HUES64 (cell line): ENCODE measurements at regions not wholly inside any gene's neighbourhood (a gene's known extent, or its start where the extent isn't known, plus 50 kb on each side); places are given as distances from the start of the nearest gene placed in this dataset.

Experiments used
- H3K27ac ChIP-seq: 2 replicates; pipeline ENCODE4 v1.7.0; 2013; ENCODE audit warnings: low read depth, low read length, inconsistent platforms
- H3K27me3 ChIP-seq: 2 replicates; pipeline ENCODE4 v1.6.1; 2013; ENCODE audit warnings: mild to moderate bottlenecking, low read length; ENCODE audit not compliant: insufficient read depth
- H3K36me3 ChIP-seq: 2 replicates; pipeline ENCODE4 v1.6.1; 2013; ENCODE audit warnings: mild to moderate bottlenecking, low read length; ENCODE audit not compliant: insufficient read depth
- H3K4me1 ChIP-seq: 2 replicates; pipeline ENCODE4 v1.6.1; 2013; ENCODE audit warnings: mild to moderate bottlenecking, low read length, moderate library complexity; ENCODE audit not compliant: insufficient read depth
- H3K4me3 ChIP-seq: 2 replicates; pipeline ENCODE4 v1.5.1; 2013; ENCODE audit warnings: mild to moderate bottlenecking, low read length, moderate library complexity
- H3K9ac ChIP-seq: 2 replicates; pipeline ENCODE4 v1.6.1; 2013; ENCODE audit warnings: mild to moderate bottlenecking, low read depth, low read length
- H3K9me3 ChIP-seq: 2 replicates; pipeline ENCODE4 v1.6.1; 2013; ENCODE audit warnings: low read depth, low read length; ENCODE audit not compliant: insufficient read depth
- WGBS: fragments of 150-250, 120-280 bp; methylation state at CpG from one replicate; pipeline ENCODE4 v1.1.7; 2013; ENCODE audit warnings: missing lambda C conversion rate; 5-methylcytosine and 5-hydroxymethylcytosine counted together

DNA sequence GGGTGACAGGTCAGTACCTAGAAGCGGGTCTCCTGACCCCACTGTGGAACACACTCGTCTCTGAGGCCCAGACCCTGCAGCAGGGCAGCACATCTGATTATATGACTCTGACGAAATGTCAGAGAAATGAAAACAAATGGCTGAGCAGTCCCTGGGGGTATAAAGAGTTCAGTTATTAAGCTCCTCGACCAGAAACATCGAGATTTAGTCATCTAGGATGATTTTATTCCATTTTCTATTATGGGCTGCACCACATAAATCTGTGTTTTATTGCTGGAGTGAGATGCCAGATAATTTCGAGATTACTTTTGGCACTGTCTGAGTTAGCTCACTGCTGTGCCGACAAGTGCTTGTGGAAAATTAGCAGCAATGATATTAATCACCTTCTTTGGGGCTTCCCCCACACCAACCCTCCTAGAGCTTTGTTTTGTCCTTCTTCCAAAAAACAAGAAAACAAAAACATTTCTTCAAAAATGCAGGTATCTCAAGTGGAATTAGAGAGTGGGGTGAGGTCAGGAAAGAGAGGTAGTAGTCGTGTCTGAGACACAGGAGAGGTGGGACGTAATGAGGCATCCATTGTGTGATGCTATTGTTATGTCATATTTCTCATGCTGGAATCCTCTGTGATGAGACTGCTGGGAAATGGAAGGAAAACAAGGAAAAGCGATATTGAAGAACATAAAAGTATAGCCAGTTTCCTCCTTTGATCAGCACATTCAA is 495.5 kb downstream of the DMAC1 start:
- H3K9ac ChIP-seq: no peak overlapping the region
- 85% methylated on average over 10 of the region's 10 CpGs for WGBS

DNA sequence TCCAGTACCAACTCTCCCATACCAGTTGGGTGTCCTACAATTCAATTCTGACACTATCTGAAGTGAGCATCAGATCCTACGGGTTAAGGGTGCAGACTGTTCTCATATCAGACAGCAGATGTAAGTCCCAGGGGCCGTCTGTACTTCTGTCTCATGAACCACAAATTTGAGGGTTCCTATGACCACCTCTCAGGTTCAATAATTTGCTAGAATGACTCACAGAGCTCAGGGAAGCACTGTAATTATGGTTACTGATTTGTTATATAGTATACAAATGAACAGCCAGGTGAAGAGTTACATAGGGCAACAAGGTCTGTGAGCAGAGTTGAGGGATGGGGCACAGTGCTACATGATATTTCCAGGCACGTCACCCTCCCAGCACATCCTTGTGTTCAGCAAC is 499.1 kb downstream of the DMAC1 start:
- Histone ChIP-seq H3K4me3 (no peak overlapping the region), H3K27ac (no peak overlapping the region), H3K9ac (no peak overlapping the region), H3K4me1 (no peaks in the 10 kb centered on the region), H3K27me3 (no peaks in the 10 kb centered on the region), H3K9me3 (no peaks in the 10 kb centered on the region), H3K36me3 (no peaks in the 10 kb centered on the region)
- WGBS: 88% methylated on average over 3 of the region's 3 CpGs

More for the DNA sequence above, 495.5 kb downstream of the DMAC1 start:
- H3K27me3 ChIP-seq: no peaks in the 10 kb centered on the region
- no peaks in the 10 kb centered on the region for H3K4me1 ChIP-seq
- H3K27ac ChIP-seq: no peak overlapping the region
- peaks cover 5% of the 10 kb centered on the region; the same call in 1 of the 2 replicates for H3K9me3 ChIP-seq
- no peaks in the 10 kb centered on the region for H3K36me3 ChIP-seq
- H3K4me3 ChIP-seq: no peak overlapping the region

DNA sequence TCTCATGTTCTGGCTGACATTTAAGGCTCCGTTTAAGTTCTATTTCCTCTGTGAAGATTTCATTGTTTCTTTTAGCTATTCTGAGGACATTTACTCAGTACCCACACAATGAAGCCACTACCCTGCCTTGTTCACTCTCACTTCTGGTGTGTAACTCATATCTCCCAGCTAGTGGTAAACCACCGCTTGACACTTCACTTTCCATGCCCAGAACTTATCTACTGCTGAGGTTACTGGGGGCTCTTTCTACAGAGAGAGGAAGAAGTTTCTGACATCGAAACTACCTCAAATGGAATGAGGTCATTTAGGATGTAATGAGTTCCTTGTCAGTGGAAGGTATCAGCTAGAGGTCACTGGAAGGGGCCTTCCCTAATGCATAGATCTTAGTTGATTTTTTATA is 501.5 kb downstream of the DMAC1 start:
- no peaks in the 10 kb centered on the region for H3K4me1 ChIP-seq

DNA sequence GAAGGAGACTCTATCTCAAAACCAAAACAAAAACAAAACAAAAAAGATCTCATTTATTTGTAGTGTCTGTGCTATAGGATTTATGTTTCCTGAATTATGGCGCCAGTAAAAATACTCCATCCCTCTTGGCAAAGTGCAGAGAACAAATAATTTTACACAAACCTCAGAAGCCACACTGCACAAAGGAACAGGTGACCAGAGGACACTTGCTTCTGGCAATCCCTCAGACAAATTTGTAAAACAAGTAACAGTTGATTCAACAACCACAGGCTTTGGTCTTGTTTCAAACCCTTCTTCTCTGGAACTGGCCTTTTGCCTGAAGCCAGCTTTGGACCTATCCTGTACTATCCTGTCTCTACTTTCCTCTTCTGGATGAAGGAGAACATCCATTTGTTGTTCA is 502.1 kb downstream of the DMAC1 start:
- no peak overlapping the region for H3K27ac ChIP-seq
- WGBS: 100% methylated on average over 1 of the region's 1 CpG
- no peaks in the 10 kb centered on the region for H3K4me1 ChIP-seq

More for the DNA sequence above, 501.5 kb downstream of the DMAC1 start:
- H3K9me3 ChIP-seq: no peaks in the 10 kb centered on the region
- no peaks in the 10 kb centered on the region for H3K36me3 ChIP-seq
- H3K27me3 ChIP-seq: no peaks in the 10 kb centered on the region
- 100% methylated on average over 3 of the region's 3 CpGs for WGBS
- H3K4me3 ChIP-seq: no peak overlapping the region
- H3K27ac ChIP-seq: no peak overlapping the region
- no peak overlapping the region for H3K9ac ChIP-seq

DNA sequence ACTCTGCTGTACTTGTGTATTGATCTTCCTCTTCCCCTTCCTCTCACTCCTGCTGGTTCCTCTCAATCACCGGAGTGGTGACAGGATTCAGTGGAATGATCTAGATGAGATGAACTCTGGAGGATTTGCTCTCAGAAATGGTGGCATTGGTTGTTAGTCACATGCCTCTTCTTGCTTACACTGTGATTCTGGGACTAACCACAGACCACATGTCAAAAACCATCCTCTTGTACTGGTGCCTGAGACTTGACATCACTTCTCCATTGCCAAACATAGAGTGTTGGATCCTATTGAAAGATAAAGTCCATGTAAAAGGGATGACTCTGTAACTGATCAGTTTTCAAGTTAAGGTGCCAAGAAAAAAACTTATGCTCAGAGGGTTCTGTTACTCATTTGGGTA is 506.5 kb downstream of the DMAC1 start:
- no peak overlapping the region for H3K4me3 ChIP-seq
- no peaks in the 10 kb centered on the region for H3K36me3 ChIP-seq
- peaks cover 3% of the 10 kb centered on the region for H3K4me1 ChIP-seq
- H3K9me3 ChIP-seq: no peaks in the 10 kb centered on the region
- no peak overlapping the region for H3K9ac ChIP-seq
- 67% methylated on average over 1 of the region's 1 CpG for WGBS
- no peaks in the 10 kb centered on the region for H3K27me3 ChIP-seq
- no peak overlapping the region for H3K27ac ChIP-seq

More for the DNA sequence above, 502.1 kb downstream of the DMAC1 start:
- no peaks in the 10 kb centered on the region for H3K36me3 ChIP-seq
- no peak overlapping the region for H3K4me3 ChIP-seq
- no peaks in the 10 kb centered on the region for H3K27me3 ChIP-seq
- H3K9me3 ChIP-seq: no peaks in the 10 kb centered on the region
- H3K9ac ChIP-seq: no peak overlapping the region

DNA sequence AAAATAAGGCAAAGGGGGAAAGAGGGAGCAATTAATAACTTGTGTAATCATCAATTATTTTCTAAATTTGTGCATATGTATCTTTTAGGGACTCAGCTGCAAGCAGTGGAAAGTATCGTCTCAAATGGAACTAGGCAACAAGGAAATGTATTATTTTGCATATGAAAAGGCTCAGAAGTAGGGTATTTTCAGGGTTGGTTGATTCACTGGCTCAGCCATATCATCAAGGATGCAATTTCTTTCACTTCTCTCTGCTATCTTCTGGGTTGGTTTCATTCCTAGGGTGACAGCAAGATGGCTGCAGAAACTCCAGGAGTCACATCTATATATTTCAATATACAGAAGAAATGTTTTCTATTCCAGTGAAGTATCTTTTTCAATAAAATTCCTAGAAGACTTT is 509.8 kb downstream of the DMAC1 start:
- 79% methylated on average over 1 of the region's 1 CpG for WGBS
- no peak overlapping the region for H3K9ac ChIP-seq

DNA sequence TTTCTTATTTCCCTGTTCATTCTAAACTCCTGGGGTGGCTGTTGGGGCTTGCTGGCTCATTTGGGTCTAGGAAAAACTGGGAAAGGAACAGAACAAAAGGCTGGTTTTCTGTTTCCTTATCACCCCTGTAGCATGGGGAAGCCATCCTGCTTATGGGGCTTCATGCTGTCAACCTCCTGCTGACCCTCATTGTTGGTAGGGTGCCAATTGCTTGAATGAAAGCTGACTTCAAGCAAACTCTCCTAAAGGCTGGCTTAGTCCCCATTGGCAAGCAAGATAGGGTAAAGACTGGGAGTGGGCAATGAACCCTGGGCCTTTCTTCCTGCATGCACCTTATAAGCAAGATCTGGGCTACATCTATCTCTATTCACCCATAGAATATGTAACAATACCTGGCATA is 511.6 kb downstream of the DMAC1 start:
- H3K4me3 ChIP-seq: no peak overlapping the region
- no peak overlapping the region for H3K27ac ChIP-seq
- H3K4me1 ChIP-seq: peaks cover 22% of the 10 kb centered on the region
- H3K9me3 ChIP-seq: no peaks in the 10 kb centered on the region
- no peak overlapping the region for H3K9ac ChIP-seq
- H3K27me3 ChIP-seq: no peaks in the 10 kb centered on the region
- H3K36me3 ChIP-seq: no peaks in the 10 kb centered on the region

More for the DNA sequence above, 509.8 kb downstream of the DMAC1 start:
- peaks cover 12% of the 10 kb centered on the region for H3K4me1 ChIP-seq
- no peaks in the 10 kb centered on the region for H3K27me3 ChIP-seq
- no peak overlapping the region for H3K27ac ChIP-seq
- no peaks in the 10 kb centered on the region for H3K9me3 ChIP-seq
- no peak overlapping the region for H3K4me3 ChIP-seq
- no peaks in the 10 kb centered on the region for H3K36me3 ChIP-seq

DNA sequence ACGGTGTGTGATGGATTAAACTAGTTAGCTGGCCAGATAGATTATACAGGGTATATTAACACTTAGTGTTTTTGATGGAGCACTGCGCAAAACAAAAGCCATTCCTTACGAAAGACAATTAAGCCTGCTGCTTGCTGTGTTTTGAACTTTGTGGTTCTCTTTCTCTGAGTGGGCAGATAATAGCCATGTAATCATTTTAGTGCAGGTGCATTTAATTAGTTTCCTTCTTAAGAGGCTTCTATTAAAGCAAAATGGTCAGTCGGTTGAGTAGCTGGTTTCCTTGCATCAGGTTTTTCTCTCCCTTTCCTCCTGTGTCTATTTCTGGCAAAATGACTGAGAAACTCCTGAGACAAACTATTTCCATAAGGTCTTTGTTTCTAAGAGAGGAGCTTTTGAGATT is 512.5 kb downstream of the DMAC1 start:
- no peak overlapping the region for H3K4me3 ChIP-seq
- no peaks in the 10 kb centered on the region for H3K36me3 ChIP-seq
- no peaks in the 10 kb centered on the region for H3K27me3 ChIP-seq
- H3K9ac ChIP-seq: no peak overlapping the region
- H3K4me1 ChIP-seq: peaks cover 22% of the 10 kb centered on the region
- WGBS: 84% methylated on average over 4 of the region's 4 CpGs
- no peak overlapping the region for H3K27ac ChIP-seq
- H3K9me3 ChIP-seq: no peaks in the 10 kb centered on the region

DNA sequence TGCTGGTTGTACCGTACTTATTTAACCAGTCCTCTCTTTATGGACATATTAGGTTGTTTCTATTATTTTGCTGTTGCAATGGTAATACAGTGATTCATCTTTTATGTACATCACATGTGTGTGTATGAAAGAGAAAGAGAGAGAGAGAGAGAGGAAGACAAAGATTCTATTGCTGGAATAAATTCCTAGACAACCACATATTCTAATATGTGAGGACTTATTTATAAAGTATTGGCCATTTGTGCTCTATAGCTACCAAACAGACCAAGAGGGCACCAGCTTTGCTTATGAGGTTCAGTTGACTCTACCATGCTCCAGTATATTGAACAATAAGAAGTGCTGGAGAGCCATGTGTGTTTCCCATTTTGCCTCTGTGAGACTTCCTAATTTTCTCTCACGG is 513.5 kb downstream of the DMAC1 start:
- H3K9ac ChIP-seq: no peak overlapping the region
- H3K36me3 ChIP-seq: no peaks in the 10 kb centered on the region
- H3K4me3 ChIP-seq: no peak overlapping the region
- no peaks in the 10 kb centered on the region for H3K27me3 ChIP-seq
- 50% methylated on average over 1 of the region's 2 CpGs for WGBS
- H3K4me1 ChIP-seq: peaks cover 22% of the 10 kb centered on the region
- no peaks in the 10 kb centered on the region for H3K9me3 ChIP-seq
- H3K27ac ChIP-seq: no peak overlapping the region

DNA sequence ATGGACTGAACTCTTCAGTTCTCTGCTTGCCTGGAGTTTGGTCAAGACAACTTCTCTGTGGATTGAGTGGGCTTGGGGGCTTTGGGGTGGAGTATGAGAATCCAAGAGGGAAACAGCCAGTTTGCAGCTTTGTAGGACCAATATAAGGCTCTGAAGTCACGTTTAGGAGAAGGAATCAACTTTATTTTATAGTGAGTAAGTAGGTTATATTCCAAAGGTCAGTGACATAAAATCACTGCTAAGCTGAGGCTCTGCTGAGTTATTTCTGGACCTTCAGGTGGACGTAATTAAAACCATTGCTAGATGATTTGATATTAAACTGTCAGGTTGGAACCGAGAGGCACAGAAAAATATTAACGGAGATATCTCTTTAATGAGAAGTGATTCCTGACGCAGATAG is 514.4 kb downstream of the DMAC1 start:
- WGBS: 79% methylated on average over 5 of the region's 5 CpGs

DNA sequence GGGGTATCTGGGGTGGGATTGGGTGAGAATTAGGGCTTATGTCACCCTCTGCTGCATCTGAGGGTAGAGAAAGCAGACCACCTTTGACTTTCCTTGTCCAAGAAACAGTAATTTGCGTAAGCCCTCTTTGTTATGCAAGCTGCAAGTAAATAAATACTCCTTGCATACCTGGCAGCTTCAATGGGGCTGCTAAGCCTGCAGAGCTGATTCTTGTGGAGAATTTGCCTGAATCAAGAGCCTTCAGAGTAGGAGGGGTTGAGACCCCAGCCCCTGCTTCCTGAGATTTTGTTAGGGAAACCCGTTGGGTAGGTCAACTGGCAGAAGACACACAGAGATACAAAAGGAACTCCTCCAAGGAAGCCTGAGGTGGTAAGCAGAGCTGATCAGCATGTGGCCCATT is 515.1 kb downstream of the DMAC1 start:
- Histone ChIP-seq H3K9me3 (no peaks in the 10 kb centered on the region), H3K9ac (no peak overlapping the region), H3K36me3 (no peaks in the 10 kb centered on the region), H3K27me3 (no peaks in the 10 kb centered on the region), H3K4me1 (peaks cover 19% of the 10 kb centered on the region), H3K27ac (peak overlapping the region; percentile 10; the same call in 1 of the 2 replicates), H3K4me3 (no peak overlapping the region)
- 0% methylated on average over 2 of the region's 2 CpGs for WGBS

More for the DNA sequence above, 514.4 kb downstream of the DMAC1 start:
- no peaks in the 10 kb centered on the region for H3K36me3 ChIP-seq
- H3K27ac ChIP-seq: no peak overlapping the region; the same call in 1 of the 2 replicates
- H3K4me3 ChIP-seq: no peak overlapping the region
- no peak overlapping the region for H3K9ac ChIP-seq
- peaks cover 22% of the 10 kb centered on the region for H3K4me1 ChIP-seq
- no peaks in the 10 kb centered on the region for H3K9me3 ChIP-seq
- no peaks in the 10 kb centered on the region for H3K27me3 ChIP-seq

DNA sequence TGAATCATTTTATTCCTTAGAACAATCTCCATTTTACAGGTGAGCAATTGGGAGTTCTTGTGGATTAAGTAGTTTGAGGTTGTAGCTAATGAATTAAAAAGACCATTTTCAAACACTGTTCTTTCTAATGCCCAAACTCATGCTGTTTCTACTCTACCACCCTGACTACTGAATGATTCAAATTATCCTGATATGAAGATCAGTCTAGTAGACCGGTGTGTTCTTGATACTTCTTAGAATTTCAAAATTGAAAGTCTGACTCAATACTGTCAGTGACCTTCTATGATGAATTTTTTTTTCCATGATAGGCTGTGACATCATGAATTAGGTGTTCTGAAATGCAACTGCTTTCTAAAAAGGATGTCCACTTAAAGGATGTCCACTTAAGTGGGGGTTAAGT is 515.5 kb downstream of the DMAC1 start:
- Histone ChIP-seq H3K36me3 (no peaks in the 10 kb centered on the region), H3K27ac (peak overlapping the region; percentile 10; the same call in 1 of the 2 replicates), H3K9me3 (no peaks in the 10 kb centered on the region), H3K4me3 (no peak overlapping the region), H3K27me3 (no peaks in the 10 kb centered on the region), H3K4me1 (peaks cover 19% of the 10 kb centered on the region), H3K9ac (no peak overlapping the region)
- 100% methylated on average over 1 of the region's 1 CpG for WGBS
